NCI-H1930 (cell line): ENCODE measurements at regions not wholly inside any gene's neighbourhood (a gene's known extent, or its start where the extent isn't known, plus 50 kb on each side); places are given as distances from the start of the nearest gene placed in this dataset.

Source experiments
- DNase-seq, 2 experiments: peaks; one replicate each; lab custom pipeline; 2025; lab: John Stamatoyannopoulos, UW

DNA sequence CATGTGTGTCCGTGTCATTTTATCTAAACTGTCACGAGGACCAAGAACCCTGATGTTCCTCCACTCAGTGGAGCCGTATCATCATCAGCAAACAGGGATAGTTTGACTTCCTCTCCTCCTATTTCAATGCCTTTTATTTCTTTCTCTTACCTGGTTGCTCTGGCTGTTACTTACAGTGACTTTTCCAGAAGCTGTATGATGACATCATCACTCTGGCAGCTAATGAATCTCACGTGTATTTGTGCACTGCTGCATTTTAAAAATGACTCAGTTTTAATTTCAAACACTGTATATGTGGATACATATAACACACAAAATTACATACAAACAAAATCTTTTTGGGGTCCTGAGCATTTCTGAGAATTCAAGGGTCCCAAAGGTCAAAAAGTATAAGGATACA is 481.4 kb downstream of the CDH2 start:
- DNase-seq, result no peak

DNA sequence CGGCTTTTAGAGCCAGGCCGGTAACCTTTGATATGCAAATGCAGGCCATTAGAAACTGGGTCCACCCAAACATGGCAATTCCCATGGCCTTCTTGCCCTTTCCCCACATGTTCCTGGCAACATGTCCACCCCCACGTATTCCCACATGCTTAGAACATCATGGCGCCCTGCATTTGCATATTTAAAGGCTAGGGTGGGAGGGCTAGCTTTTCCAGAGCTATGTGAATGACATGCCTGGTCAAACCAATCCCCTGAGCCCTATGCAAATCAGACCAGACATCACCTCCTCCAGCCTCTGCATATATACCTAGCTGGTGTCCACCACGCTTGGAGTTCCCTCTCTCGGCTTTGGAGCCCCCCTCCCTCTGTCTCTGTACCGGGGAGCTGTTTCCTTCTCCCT is 481.9 kb downstream of the CDH2 start:
- DNase-seq, result no peak

DNA sequence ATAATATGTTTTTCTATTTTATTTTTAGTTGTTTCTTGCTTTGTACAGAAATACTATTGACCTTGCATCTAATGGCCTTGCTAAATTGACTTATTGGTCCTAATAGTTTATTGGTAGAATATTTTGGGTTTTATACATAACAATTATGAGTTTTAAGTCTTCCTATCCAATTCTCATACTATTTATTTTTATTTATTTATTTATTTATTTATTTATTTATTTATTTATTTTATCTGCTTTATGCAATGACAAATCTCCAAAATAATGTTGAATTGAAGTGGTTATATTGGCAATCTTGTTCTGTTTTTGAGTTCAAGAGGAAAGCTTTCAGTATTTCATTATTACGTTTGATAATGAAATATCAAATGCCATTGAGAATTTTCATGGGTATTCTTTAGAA is 488.3 kb downstream of the CDH2 start:
- DNase-seq, result no peak

DNA sequence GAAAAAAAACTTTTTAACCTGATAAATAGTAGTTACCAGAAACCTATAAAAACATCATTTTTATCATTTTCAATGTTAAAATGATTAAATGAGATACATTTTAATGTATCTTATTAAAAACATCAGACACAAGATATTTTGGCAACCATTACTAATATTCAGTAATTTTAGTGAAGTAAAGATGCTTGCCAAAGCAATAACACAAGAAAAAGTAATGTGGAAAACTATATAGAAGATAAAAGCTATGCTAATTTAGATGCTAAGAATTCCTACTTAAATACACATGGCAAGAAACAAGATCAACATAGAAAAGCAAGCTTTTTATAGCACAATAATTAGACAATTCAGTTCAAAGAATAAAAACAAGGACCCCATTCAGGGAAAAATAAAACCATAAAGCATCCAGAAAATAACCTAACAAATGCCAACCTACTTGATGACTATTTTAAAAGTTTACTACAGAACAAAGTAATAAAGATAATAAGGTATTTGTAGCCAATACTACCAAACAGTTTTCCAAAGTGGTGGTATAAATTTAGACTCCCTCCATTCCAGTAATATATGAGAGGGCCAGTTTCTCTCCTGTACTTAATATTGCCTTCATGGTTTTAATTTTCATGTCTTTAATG is 489.5 kb downstream of the CDH2 start:
- DNase-seq, result no peak

DNA sequence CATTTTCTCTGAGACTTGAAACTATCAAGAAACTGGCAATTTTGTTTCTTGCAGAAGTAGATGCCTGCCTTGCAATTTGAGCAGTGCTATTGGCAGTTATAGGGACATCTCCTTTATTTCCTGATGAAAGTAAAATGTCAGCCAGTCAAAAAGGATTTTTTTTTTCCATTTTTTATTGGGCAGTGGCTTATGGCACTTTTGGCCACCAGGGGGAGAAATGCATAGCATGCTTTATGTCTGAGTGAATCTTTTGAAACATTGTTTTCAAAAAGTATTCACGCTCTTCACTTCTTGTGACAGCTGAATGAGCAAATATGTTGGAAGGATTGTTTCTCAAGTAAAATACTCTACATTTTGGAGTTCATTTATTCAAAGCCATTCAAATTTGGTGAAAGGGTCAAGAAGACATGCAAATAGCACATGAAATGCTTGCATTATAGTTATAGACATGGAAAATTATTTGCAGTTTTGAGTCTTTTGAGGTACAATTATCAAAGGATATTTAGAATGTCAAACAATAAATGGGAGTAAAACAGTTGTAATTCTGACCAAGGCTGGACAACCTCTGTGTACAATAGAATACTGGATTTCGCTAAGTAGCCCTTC is 491.0 kb downstream of the CDH2 start:
- no peak for DNase-seq

DNA sequence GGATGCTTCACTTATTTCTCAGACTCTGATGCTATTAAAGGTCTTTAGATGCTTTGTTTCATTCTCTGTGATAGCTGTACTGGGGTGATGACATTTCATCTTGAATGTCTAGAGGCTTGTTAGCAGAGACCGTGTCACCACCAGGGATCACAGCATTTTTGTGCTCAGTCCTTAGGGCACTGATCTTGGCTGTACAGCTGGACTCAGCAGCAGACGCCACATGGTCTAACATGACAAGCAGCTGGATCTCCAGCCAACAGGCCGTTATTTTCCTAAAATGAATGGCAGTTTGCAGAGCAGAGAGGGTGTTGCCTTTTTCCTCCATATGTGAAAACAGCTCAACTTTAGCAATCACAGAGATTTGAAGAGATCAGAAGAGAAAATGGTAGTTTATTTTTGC is 491.8 kb downstream of the CDH2 start:
- DNase-seq, result no peak

DNA sequence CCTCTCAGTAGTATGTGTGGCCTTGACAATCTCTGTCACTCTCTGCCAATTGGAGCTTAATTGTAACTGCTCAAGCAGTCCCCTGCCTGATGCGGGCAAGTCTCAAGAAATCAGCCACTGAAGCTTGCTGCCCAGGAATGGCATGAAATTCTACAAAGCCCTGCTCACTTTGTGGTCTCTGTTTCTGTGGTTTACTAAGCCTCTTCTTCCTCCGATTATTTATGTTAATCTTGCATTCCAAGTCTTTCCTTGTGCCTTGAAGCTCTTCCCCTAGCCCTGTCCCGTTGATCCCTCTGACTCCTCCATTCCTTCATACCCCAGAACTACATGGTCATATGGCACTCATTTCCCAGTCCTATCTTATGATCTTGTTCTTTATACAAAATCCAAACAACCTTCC is 489.3 kb upstream of the CHST9 start:
- DNase-seq, result no peak

DNA sequence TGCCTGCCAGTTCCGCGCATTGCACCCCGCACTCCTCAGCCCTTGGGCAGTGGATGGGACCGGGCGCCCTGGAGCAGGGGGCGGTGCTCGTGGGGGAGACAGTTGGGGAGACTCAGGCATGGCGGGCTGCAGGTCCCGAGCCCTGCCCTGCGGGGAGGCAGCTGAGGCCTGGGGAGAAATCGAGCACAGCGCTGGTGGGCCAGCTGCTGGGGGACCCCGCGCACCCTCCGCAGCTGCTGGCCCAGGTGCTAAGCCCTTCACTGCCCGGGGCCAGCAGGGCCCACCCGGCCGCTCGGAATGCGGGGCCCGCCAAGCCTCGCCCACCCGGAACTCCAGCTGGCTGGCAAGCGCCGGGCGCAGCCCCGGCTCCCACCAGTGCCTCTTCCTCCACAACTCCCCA is 488.8 kb upstream of the CHST9 start:
- DNase-seq, result no peak

DNA sequence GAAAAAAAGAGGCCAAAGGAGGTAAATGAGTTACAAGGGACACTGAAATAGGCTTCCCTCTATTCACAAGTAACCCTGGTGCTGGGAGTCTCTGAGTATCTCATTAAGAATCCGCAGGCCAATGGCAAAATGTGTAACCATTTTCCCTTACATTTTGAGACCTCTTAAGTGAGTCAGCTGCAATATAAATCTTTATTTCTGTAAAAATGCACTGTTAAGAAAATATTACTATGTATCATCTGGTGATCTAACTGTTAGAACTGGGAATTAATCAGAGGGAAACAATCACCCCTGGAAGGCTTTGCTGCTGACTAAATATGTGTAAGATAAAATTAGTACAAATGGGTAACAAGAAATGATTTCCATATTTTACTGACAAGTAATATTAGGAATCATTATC is 483.1 kb upstream of the CHST9 start:
- no peak for DNase-seq

DNA sequence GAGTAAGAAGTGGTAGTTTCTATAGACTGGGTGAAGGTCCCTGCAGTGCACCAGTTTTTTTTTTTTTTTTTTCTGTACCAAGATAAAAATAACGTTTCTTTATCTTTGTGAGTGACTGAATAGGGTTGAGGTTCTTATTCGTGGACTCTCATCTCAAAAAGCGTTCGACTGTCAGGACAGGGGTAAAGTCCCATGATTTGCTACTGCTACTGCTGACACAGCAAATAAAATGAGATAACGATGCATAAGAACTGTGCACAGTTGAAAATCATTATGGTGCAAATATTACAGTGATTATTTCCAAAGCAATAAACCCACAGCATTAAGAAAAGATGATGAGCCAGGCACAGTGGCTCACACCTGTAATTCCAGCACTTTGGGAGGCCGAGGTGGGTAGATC is 482.0 kb upstream of the CHST9 start:
- no peak for DNase-seq

DNA sequence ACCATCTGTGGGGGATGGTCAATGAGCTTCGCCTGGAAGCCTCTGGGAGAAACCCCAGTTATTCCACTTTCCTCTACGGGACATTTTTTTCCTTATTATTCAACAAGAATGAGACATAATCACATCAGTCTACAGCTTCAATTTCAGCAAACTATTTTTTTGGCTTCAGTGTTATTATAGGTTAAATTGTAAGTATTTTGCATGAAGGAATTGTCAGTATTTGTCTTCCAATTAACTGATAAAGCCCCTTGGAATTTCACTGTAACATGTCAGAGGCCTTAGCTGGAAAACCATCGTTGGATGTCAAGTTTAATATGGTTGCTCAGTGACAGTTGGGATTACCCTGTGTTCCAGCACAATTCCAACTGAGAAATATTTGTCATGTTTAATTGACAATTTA is 480.9 kb upstream of the CHST9 start:
- DNase-seq, result no peak

DNA sequence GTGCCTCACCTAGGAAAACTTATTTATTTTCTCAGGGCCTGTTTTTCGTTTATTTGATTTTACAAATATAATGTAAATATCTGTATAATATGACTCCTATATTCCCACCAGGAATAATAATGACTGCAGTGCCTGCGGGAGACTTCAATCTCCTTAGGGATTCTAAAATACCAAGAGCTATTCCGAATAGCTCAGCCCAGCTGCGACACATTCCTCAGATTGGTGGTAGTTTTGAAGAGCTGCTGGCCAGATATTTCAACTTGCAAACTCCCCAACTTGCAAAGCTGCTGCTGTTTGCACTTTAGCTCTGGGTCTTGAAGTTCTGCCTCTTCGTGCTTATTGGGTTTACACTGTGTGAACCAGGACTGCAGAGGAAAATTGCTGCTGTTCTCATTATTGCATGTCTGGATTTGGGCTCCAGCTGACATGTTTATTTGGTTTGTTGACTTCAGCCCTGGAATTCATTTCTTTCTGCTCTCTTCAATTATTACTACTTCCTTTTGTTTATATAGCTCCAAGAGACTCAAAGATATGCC is 480.2 kb upstream of the CHST9 start:
- DNase-seq, result no peak

DNA sequence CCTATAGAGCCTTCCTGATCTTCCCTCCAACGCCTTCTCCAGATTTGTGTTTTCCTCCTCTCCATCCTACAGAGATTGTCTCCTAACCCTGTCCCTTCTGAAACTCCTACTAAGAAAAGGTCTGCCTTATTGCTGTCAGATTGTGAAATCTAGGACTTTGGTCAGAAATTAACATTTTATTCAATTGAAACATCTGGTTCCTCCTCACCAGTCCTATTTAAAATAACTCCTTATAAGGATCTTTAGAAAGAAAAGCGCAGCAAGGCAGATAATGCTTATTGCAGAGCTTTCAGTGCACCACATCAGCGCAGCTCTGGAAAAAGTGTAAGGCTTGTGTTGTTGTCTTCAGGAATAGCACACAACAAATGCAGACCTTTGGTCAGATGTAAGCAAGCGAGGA is 477.8 kb upstream of the CHST9 start:
- DNase-seq, result no peak

DNA sequence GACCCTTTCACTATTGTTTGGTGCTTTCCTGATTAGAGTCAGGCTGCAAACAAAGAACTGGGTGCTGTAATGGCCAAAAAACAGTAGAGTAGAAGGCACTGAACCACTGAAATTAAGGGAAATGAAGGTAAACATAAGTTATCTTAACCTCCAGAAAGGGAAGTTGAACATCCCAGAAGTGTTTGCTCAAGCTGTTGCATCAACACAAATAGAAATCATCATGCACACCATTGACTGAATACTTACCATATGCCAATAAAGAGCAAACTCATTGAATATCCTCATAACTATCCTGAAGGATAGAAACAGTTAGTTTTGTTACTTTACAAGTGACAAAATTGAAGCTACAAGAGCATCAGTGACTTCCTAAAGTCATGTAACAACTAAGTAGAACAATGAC is 477.4 kb upstream of the CHST9 start:
- no peak for DNase-seq

DNA sequence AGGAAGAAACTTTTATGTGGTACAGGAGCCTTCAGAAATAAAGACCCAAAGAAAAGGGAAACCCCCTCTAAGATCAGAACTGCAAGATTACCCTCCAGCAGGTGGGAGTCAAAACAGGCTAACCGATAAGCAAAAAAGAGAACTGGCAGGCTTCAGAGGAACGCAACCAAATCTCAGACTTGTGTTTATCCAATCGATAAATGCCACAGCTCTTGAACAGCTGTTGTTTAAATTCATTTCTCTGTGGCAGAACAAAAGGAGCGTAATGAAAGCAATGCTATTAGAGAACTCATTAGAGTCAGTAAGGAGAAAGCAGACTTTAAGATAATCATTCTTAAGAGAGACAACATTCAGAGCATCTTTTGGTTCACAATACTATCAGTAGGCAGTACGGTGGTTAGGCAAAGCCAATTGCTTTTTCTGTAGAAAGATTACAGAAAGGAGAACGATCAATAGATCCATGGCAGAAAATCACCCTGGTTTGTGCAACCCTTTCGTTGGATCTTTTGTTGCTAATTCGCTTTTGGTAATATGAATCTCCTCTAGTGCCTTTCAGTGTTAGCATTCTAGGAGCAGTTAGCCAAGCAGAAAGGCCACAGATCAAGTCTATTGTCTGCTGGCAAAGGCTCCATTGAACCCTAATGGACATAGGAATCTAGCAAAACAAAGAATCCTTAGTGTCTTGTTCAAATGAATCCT is 476.4 kb upstream of the CHST9 start:
- peak; percentile 44 to 81 for DNase-seq

DNA sequence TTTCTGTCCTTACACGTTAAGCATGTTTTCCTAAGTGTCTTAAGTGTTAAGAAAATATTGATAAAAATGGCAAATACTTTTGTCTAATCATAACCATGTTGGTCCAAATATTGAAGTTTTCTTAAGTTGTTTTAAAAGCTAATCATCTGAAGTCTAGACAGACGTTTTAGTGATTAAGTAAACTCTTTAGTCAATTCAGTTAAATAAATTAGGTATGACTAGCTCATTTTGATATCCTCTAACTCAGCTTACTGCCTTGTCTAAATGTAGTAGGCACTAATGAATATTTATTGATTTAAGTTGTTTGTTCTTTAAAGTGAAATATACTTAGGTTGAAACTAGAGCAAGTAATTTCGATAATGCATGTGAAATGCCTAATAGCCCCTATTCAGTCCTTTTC is 471.8 kb upstream of the CHST9 start:
- DNase-seq, result peak in 1 of 2 experiments; percentile 52

DNA sequence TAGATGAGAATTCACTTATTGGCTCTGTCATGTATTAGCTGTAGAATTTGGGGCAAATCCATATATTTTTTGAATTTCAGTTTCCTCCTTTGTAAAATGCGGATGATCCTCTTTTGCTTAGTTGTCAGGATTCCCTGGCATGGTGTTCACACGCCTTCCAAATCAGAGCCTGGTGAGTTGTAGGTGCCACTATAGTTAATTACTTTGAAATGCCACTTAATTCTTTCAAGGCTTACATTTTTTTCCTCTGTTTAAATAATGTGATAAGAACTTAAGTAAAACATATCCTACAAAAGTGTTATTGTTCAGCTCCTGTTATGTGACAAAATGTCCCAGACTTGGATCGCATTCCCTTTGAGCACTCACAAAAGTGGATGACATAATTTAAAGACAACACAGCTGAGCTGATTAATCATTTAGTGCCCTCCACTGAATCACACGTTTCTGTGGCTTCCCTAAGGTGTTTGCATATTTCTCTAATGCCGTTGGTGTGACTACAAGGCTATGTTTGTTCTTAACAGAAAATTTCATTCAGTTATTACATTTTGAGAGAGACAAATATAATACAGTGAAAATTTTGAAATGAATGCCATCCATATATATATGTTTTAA is 471.2 kb upstream of the CHST9 start:
- no peak for DNase-seq

DNA sequence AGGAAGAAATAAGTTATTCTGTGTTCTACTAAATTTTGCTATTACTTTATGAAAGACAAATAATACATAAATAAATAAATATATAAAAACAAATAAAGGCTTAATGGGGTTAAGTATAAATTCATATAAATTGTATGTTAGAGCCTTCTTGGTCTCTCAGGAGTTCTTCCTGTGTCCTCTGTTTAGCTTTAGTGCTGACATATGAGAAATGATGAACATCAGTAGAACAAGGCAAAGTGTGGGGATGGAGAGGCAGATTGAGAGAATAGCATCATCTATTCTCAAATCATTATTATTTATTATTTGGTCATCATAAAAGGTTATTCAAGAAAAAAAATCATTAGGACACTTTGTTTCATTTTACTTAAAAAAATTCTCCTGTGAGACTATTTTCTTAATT is 468.1 kb upstream of the CHST9 start:
- no peak for DNase-seq

DNA sequence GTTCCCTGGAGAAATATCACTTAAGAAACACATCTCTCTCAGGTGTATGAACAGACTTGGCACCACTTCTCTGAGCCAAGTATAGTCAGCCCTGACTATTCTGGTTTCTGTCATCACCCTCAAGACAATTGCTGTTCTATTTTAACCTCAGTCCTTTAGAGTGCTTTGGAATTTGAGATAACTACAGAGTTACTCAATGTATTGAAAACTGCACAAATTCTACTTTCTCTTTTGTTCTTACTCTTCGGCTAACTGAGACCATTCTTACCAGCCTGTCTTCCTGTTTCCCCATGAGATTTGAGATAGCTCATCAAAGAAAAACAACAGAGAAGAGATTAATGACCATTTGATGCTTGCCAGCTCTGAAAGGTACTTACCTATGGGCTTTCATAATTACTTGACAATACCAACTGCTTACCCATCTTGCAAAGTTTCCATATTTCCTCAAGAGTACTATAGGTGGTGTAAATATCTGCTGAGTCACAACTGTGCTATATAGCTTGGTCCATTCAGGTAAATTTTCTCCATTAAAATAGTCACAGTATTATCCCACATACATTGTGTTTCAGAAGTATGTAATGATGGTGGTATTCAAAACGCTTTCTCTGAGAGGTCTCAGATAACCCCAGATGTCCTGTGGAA is 467.5 kb upstream of the CHST9 start:
- no peak for DNase-seq

DNA sequence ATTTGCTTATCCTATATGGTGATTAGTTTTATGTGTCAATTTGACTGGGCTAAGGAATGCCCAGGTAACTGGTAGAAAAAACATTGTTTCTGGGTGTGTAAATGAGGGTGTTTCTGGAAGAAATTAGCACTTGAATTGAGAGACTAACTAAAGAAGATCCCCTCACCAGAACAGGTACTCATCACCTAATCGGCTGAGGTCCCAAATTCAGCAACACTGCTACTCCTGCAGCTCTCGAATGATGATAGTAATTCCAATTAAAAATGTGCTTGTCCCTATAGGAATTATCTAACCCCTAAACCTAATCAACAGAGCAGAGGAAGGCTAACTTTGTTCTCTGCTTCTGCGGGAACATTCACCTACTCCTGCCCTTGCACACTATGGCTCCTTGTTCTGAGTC is 464.5 kb upstream of the CHST9 start:
- DNase-seq, result no peak

DNA sequence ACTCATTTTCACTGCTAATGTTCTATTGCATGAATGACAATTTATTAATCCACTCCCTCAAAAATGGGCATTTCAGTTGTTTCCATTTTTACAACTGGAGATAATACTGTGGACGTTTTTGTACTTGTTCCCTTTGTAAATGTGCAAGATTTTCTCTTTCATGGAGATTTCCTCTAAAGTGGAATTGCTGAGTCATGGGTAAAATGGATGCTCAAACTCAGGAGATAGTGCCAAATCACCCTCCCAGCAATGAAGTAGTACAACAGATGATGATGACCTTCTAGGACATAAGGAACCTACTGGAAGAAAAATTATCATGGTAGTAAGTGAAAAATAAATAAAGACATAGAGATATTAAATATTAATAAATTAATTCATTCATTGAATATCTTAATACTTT is 460.8 kb upstream of the CHST9 start:
- no peak for DNase-seq

DNA sequence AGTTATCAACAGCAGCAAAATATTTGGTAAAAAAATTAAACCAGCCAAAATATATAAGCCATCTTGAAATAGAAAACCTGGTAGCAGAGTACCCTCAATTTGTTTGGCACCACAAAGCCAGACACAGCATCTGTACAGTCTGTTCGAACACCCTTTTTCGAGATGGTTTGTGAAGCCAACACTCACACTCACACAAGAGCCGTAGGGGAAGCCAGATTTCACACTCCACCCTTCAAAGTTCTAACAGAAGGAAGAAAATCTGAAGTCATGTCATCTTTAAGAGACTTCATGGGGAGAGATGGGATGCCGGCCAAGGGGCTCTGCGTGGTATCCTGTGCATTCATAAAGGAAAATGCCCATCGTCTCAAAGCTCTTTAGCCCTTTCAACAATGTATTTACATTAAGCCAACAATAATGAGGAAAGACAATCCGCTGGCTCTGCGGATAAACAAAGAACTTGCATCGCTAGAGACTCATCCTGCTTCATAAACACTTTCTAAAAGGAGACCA is 451.5 kb upstream of the CHST9 start:
- DNase-seq, result peak; percentile 34 to 62
